T47D (cell line): ENCODE measurements at regions not wholly inside any gene's neighbourhood (a gene's known extent, or its start where the extent isn't known, plus 50 kb on each side); places are given as distances from the start of the nearest gene placed in this dataset.

ENCODE experiments used
- DNase-seq, 2 experiments: peaks; one replicate each; pipeline versions ENCODE4 v3.0.0 to v3.0.0-alpha.2; 2011 to 2012; ENCODE audit warnings: low read depth in 1 of 2, low spot score in 1 of 2
- JUND ChIP-seq: IDR thresholded peaks from 2 replicates; pipeline ENCODE4 v1.6.1; 2012; ENCODE audit warnings: low read depth
- in situ Hi-C: cut with HindIII; loops from 2 replicates; pipeline ENCODE4 v1.10.0; 2016; ENCODE audit warnings: low sequenced_read_pairs, low pct_unique_long_range_greater_than_20kb

DNA sequence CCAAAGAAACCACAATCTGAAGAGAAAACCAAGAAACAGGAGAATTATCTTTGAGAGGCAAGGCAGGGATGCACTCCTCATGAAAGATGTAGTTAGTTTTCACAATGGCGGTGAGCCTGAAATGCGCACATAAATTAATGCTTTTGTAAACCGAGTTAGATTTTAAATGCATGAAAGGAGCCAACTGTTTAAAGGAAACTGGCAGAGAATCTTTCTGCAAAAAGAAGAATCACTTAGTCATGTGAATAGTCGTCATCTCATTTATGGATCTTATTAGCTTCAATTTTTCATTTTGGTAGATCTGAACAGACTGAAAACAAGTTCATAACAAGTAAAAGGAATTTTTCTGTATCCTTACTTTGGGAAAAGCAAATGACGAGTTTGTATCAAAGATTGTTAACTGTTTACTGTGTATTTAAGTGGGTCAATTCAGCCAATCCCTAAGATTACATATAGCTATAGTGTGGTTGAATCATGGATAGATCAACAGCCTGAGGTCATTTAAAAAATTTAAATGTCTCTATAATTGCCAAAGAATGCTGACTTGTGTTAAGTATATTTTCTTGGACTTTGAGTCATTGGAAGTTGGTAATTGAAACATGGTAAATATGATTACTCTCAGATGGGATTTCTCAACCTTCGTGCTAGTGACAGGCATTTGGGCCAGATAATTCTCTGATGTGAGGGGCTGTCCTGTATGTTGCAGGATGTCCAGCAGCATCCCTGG lies 226.6 kb upstream of the KAZN start:
- in situ Hi-C loops, result no loop called here
- no peak for DNase-seq
- TF ChIP-seq JUND, result no peak

DNA sequence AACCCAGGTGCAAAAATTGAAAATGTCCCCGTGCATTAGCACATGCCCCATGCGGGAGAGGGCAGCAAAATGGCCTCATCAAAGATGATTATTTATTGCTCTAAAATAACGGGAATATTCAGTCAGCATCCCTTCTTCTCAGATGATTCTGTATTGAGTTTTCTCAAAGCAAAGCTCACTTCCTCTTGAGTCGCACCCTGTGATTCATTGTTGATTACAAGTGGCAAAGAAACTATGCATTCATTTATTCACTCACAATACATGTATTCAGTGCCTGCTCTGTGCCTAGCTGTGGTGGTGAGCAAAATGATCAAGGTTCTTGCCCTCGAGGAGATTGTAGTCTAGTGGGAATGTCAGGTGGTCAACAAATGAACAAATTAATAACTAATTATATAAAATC lies 226.0 kb upstream of the KAZN start:
- TF ChIP-seq JUND, result no peak
- in situ Hi-C loops, result no loop called here
- no peak for DNase-seq

DNA sequence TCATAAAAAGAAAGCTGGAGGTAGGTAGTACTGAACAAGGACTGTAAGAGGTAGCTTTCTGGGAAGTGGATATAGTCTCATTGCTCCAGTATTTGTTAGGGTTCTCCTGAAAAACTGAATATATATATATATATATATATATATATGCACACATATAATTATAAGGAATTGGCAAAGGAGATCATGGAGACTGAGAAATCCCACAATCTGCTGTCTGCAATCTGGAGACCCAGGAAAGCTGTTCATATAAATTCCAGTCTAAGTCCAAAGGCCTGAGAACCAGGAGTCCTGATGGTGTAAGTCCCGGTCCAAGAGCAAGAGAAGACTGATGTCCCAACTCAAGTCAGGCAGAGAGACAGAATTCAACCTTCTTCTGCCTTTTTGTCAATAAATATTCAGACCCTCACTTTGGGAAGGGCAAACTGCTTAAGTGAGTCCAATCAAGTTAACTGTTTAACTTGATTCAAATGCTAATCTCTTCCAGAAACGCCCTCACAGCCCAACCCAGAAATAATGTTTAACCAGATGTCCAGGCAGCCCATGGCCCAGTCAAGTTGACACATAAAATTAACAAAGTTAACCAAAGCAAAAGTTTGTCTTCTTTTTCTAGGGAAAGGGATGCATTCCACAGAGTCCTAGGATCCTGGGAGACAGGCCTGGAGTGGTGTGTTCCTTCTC lies 225.3 kb upstream of the KAZN start:
- no peak for DNase-seq
- in situ Hi-C loops, result no loop called here
- TF ChIP-seq JUND, result no peak

DNA sequence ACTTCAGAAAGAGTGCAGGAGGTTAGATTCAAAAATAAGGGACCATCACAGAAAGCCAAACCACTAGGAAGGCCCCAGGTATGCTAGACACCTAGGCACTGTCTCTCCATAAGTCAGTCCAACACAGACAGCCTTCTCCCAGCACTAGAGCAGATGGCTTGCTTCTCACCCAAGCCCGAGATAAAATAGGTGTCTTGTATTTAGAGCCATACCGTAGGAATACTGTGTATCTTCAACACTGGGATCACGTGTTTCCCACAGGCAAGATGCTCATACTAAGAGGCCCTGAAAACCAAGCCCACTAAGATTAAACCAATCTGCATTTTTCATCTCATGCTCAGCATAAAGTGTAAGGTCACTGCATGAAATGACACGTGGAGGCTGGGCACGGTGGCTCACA lies 223.3 kb upstream of the KAZN start:
- in situ Hi-C loops, result no loop called here
- TF ChIP-seq JUND, result no peak
- DNase-seq, result no peak

DNA sequence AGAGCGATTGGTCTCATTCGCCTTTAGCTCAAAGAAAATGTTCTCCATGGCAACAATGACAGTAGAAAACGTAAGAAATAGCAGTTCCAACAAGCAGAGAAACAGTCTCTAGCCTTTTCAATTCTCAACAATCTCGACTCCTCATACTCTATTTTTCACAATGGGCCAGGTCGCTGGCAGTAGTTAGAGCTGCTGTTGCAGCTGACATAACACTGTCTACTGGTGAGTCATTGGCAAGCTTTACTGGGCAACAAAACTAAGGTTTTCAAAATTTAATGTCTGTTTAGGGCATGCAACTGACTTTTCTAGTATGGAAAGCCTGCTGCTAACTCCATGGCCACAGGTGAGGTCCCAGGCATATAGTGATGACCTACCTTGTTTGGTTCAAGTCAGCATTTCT lies 221.1 kb upstream of the KAZN start:
- in situ Hi-C loops, result no loop called here
- TF ChIP-seq JUND, result no peak
- DNase-seq, result no peak

DNA sequence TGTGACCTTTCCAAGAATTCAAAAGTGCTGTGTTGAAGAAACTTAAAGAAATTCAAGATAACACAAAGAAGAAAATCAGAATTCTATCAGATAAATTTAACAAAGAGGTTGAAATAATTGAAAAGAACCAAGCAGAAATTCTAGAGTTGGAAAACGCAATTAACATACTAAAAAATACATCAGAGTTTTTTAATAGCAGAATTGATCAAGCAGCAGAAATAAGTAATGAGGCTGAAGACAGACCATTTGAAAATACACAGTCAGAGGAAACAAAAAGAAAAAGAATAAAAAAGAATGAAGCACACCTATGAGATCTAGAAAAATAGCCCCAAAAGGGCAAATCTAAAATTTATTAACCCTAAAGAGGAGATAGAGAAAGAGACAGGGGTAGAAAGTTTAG lies 218.1 kb upstream of the KAZN start:
- TF ChIP-seq JUND, result no peak
- in situ Hi-C loops, result no loop called here
- no peak for DNase-seq

DNA sequence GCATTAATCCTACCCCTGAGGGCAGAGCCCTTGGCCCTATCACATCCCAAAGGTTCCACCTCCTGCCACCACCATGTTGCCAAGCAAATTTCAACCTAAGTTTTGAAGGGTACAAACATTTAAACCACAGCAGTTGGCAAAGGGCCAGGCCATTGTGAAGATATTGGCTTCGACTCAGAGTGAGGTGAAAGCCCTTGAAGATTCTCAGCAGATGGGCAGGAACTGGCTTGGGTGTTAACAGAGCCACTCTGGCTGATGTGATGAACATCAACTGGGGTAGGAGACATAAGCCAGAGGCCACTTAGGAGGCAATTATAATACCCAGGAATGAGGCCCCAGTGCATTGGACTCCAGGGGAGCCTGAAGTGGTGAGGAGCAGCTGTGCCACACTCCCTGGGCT lies 207.7 kb upstream of the KAZN start:
- DNase-seq, result no peak
- no peak for TF ChIP-seq JUND
- in situ Hi-C loops, result no loop called here

DNA sequence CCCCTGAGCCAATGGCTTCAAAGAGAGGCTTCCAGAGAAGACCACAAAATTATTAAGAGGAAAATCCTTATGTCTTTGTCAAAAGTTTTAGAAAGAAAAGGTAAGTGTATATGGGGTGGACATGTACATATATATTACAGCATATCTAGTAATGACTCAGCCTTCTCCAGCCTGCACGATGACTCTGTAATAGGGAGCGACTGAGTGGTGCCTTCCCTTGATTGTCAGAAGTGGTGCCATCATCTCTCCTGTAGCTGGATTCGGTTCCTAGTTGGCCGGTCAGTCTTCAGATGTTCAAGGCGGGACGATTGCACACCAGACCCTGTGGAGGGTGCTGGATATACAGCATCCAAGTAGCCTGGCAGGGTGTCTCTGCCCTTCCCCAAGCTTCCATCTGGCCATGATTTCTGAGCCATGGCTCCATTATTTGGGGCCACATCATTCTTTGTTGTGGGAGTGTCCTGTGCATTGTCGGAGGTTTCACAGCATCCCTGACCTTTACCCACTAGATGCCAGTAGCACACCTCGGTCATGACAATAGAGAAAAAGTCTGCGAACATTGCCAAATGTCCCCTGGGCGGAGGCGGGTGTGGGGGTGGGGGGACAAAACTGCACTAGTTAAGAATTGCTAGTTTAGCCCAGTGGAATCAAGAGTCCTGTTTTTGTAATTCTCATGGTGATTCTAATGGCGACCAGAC lies 206.2 kb upstream of the KAZN start:
- in situ Hi-C loops, result no loop called here
- no peak for DNase-seq
- no peak for TF ChIP-seq JUND

DNA sequence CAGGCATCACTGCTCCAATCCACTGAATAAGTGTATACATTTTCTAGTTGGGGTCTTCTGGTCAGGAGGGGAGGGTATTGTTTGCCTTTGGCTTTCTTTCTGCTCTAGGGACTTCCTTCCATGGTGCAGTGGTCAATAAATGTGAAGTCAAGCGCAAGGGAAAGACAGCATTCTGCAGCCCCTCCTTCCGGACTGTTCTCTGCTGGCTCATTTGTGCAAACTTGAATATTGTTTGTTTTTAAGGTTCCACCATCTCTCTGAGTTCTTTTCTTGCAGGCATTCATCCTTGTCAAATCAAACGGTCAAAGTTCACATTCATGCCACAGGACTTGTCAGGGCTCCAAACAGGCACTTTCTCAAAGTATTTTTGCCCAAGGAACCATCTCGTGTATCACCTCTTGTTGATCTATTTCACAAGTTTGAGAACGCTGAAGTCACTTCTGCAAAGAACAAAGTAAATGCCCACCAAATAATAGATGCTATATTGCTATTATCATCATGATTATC lies 205.6 kb upstream of the KAZN start:
- DNase-seq, result no peak
- in situ Hi-C loops, result no loop called here
- TF ChIP-seq JUND, result no peak

DNA sequence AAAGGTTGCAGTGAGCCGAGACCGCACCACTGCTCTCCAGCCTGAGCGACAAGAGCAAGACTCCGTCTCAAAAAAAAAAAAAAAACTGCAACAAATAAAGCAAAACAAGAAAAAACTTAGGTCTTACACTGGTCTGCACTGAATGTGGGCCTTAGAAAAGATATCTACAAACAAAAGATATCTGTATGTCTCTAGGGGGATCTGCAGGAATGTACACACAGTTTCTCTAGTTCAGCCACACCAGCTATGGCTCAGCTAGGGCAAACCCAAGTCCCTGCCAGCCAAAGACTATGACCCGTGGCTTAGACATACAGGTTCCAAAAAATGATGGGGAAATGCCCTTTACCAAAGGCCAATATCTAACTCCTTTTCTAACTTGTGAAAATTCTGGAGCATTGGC lies 202.4 kb upstream of the KAZN start:
- TF ChIP-seq JUND, result no peak
- DNase-seq, result no peak
- in situ Hi-C loops, result no loop called here

DNA sequence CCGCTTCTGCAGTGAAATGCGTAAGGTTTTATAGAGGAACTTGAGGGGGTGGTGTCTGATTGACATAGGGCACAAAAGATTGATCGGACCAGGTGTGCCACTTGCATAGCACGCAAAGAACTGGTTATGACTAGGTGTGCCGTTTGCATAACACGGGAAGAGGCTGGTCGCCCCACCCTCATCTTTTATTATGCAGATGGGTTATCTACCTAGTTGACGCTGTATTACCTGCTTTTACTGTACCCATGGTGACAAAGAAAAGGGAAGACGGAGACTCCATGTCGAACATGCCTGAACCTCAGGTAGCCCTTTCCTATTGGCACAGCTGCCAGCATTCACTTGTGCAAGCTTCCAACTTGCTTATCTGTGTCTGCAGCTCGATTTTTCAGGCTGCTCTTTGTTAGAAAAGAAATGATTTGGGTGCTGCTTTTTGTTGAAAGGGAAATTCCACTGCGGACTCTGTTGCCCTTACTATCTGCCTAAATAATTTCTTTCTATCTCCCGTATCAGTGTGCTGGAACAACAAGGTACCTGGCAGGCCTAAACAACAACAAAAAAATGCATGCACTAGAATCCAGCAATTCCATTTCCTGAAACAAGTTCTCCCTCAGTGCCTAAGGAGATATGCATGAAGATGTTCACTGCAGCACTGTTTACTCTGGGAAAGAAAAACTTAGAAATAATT lies 194.4 kb upstream of the KAZN start:
- in situ Hi-C loops, result no loop called here
- DNase-seq, result no peak
- no peak for TF ChIP-seq JUND

DNA sequence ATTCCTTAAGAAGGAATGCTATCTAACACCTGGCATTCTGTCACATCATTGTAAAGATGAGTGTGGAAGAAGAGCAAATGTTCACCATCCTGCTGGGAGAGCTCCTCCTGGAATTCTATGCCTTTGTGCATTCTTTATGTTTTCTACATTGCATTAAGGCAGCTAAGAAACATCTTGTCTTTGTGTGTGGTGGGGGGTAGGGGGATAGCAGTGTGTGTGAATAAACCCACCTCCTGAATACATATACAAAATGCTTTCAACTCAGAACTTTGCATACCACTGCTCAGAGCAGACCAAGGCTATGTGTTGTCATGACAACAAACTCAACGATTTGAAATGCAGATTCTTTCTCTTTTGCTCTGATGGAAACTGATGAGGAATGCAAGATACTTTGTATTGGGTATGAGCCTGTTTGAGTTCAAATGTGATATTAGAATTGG lies 193.6 kb upstream of the KAZN start:
- TF ChIP-seq JUND, result no peak
- in situ Hi-C loops, result no loop called here
- no peak for DNase-seq
